Endodermal cell (in vitro differentiated cells): ENCODE measurements at regions not wholly inside any gene's neighbourhood (a gene's known extent, or its start where the extent isn't known, plus 50 kb on each side); places are given as distances from the start of the nearest gene placed in this dataset.

ENCODE experiments used
- DNase-seq: peaks from one replicate; pipeline ENCODE4 v3.0.0-alpha.2; 2017
- H3K27ac ChIP-seq: 2 replicates; pipeline ENCODE4 v1.5.1; 2013; ENCODE audit warnings: mild to moderate bottlenecking, low read depth, low read length, moderate library complexity
- H3K27me3 ChIP-seq: 2 replicates; pipeline ENCODE4 v1.6.1; 2013; ENCODE audit warnings: mild to moderate bottlenecking, low read length, moderate library complexity; ENCODE audit not compliant: insufficient read depth, control insufficient read depth, poor library complexity, severe bottlenecking
- H3K36me3 ChIP-seq: 2 replicates; pipeline ENCODE4 v1.7.0; 2013; ENCODE audit warnings: mild to moderate bottlenecking, low read length, moderate library complexity; ENCODE audit not compliant: control insufficient read depth, insufficient read depth
- H3K4me1 ChIP-seq: one replicate; pipeline ENCODE4 v1.7.0; 2013; ENCODE audit warnings: low read length; ENCODE audit not compliant: control insufficient read depth, insufficient read depth
- H3K4me3 ChIP-seq: 2 replicates; pipeline ENCODE4 v1.5.1; 2013; ENCODE audit warnings: mild to moderate bottlenecking, low read length, moderate library complexity
- H3K9ac ChIP-seq: 2 replicates; pipeline ENCODE4 v1.6.1; 2013; ENCODE audit warnings: mild to moderate bottlenecking, low read length, moderate library complexity; ENCODE audit not compliant: poor library complexity, severe bottlenecking; ENCODE audit errors: extremely low read depth
- H3K9me3 ChIP-seq: 2 replicates; pipeline ENCODE4 v1.6.1; 2013; ENCODE audit warnings: mild to moderate bottlenecking, low read length, moderate library complexity; ENCODE audit not compliant: control insufficient read depth
- H3K27ac Mint-ChIP-seq: 2 replicates; pipeline ENCODE4 v1.8.0; 2020; ENCODE audit warnings: mixed read lengths
- H3K27me3 Mint-ChIP-seq: 2 replicates; pipeline ENCODE4 v1.8.0; 2021; ENCODE audit warnings: mild to moderate bottlenecking, mixed read lengths; ENCODE audit not compliant: insufficient read depth
- H3K36me3 Mint-ChIP-seq: 2 replicates; pipeline ENCODE4 v1.8.0; 2020; ENCODE audit warnings: low read depth, mixed read lengths
- H3K4me1 Mint-ChIP-seq: 2 replicates; pipeline ENCODE4 v1.8.0; 2020; ENCODE audit warnings: mixed read lengths
- H3K4me3 Mint-ChIP-seq: 2 replicates; pipeline ENCODE4 v1.8.0; 2020; ENCODE audit warnings: mild to moderate bottlenecking, moderate library complexity, mixed read lengths
- H3K9me3 Mint-ChIP-seq: 2 replicates; pipeline ENCODE4 v1.8.0; 2020; ENCODE audit warnings: mild to moderate bottlenecking, mixed read lengths
- whole genome bisulfite sequencing, 2 experiments: methylation state at CpG; one replicate each; pipeline versions ENCODE4 v1.1.5 to v1.1.7; 2013; ENCODE audit warnings: missing lambda C conversion rate in 2 of 2, mixed read lengths in 1 of 2; ENCODE audit not compliant: insufficient coverage in 1 of 2, insufficient read length in 1 of 2; 5-methylcytosine and 5-hydroxymethylcytosine counted together
- TF ChIP-seq, protein P1 (sequence below): fragments of 200-600 bp; sonication (generic); conservative IDR thresholded peaks from 2 replicates; pipeline ENCODE4 v1.5.0; 2021; ENCODE audit warnings: antibody characterized with exemption, mild to moderate bottlenecking

DNA sequence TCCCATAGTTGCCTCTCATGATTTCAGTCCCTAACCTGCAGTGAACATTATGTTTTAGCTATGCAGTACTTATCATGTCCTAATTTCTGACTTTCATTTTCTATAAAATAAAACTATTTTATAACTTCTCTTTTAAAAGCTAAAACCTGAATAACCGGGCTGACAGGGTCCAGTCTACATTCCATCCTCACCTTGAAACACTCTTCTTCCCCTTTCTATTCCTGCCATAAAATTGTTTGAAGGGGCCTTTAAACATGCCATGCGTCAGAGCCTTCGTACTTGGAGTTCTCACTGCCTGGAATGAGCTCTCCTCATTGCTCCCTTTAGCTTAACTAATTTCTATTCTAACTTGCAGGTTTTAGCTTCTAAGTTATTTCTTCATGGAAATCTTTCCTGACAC is 143.0 kb upstream of the PRLR start:
- Histone ChIP-seq H3K27ac (no peak overlapping the region), H3K9ac (no peak overlapping the region), H3K4me1 (no peaks in the 10 kb centered on the region), H3K9me3 (no peaks in the 10 kb centered on the region), H3K27me3 (no peaks in the 10 kb centered on the region), H3K4me3 (no peak overlapping the region), H3K36me3 (no peaks in the 10 kb centered on the region)
- TF ChIP-seq, protein P1, sequence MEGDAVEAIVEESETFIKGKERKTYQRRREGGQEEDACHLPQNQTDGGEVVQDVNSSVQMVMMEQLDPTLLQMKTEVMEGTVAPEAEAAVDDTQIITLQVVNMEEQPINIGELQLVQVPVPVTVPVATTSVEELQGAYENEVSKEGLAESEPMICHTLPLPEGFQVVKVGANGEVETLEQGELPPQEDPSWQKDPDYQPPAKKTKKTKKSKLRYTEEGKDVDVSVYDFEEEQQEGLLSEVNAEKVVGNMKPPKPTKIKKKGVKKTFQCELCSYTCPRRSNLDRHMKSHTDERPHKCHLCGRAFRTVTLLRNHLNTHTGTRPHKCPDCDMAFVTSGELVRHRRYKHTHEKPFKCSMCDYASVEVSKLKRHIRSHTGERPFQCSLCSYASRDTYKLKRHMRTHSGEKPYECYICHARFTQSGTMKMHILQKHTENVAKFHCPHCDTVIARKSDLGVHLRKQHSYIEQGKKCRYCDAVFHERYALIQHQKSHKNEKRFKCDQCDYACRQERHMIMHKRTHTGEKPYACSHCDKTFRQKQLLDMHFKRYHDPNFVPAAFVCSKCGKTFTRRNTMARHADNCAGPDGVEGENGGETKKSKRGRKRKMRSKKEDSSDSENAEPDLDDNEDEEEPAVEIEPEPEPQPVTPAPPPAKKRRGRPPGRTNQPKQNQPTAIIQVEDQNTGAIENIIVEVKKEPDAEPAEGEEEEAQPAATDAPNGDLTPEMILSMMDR: no peak
- peaks cover 28% of the 10 kb centered on the region for H3K4me1 Mint-ChIP-seq
- H3K9me3 Mint-ChIP-seq: no peaks in the 10 kb centered on the region
- H3K4me3 Mint-ChIP-seq: no peak overlapping the region
- H3K27ac Mint-ChIP-seq: no peak overlapping the region
- H3K36me3 Mint-ChIP-seq: no peaks in the 10 kb centered on the region
- H3K27me3 Mint-ChIP-seq: no peaks in the 10 kb centered on the region
- 94% methylated on average over 3 of the region's 3 CpGs for WGBS, 2 experiments
- no peak for DNase-seq

DNA sequence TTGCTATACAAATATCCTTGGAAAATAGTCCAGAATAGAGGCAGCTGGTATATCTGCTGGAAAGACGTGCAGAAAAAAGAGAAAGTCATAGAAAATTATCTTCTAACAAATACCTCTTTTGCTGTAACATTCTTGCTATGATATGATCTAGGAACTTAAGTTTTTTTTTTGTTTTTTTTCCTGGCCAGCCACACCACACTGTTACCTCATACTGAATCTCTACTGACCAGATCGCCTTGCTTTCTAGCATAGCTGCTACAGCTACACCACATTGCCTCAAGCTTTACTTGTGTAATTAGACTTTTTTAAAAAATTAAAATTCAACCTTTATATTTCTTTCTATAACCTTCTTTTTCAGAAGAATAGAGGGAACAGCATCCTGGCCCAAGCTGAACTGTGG is 142.2 kb upstream of the PRLR start:
- no peak overlapping the region for H3K9ac ChIP-seq
- Mint-ChIP-seq H3K4me3 (no peak overlapping the region), H3K27me3 (no peaks in the 10 kb centered on the region), H3K9me3 (no peaks in the 10 kb centered on the region), H3K27ac (no peak overlapping the region), H3K4me1 (peaks cover 26% of the 10 kb centered on the region), H3K36me3 (no peaks in the 10 kb centered on the region)
- 87% methylated on average over 2 of the region's 2 CpGs; no CpG with 5 or more reads in 1 of the 2 experiments for WGBS, 2 experiments
- no peaks in the 10 kb centered on the region for H3K4me1 ChIP-seq
- H3K27me3 ChIP-seq: no peaks in the 10 kb centered on the region
- H3K4me3 ChIP-seq: no peak overlapping the region
- H3K27ac ChIP-seq: no peak overlapping the region
- no peaks in the 10 kb centered on the region for H3K9me3 ChIP-seq
- no peak for DNase-seq
- TF ChIP-seq, protein P1: no peak
- no peaks in the 10 kb centered on the region for H3K36me3 ChIP-seq

DNA sequence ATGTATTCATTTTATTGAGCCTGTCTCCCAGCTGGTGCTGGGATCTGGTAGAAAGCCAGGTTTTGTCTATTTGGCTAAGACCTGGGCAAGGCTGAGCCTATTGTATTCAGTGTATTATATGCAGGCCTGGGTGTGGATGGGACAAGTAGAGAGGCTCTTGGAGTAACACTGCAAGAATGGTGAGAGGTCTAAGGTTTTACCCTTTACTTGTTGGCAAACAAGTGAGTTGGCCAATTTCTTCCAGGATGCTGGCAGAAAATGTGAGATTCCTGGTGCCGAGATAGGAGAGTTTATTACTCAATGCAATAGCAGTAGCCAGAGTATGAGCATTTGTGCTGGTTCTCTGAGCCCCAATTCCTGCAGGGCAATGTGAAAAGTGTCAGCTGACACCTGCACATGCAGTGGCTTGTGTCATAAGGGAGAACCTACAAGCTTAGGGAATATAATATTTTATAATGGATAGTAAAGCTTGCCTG is 141.7 kb upstream of the PRLR start:
- Mint-ChIP-seq H3K4me3 (no peak overlapping the region), H3K27me3 (no peaks in the 10 kb centered on the region), H3K36me3 (no peaks in the 10 kb centered on the region), H3K27ac (no peak overlapping the region), H3K9me3 (no peaks in the 10 kb centered on the region), H3K4me1 (peaks cover 22% of the 10 kb centered on the region)
- TF ChIP-seq, protein P1: no peak
- no peak for DNase-seq
- Histone ChIP-seq H3K9me3 (no peaks in the 10 kb centered on the region), H3K36me3 (no peaks in the 10 kb centered on the region), H3K27ac (no peak overlapping the region), H3K4me1 (no peaks in the 10 kb centered on the region), H3K27me3 (no peaks in the 10 kb centered on the region), H3K9ac (no peak overlapping the region), H3K4me3 (no peak overlapping the region)
- WGBS, 2 experiments: 100% methylated on average over 1 of the region's 1 CpG
